Effector memory CD8-positive, alpha-beta T cell (primary cell): ENCODE measurements at regions not wholly inside any gene's neighbourhood (a gene's known extent, or its start where the extent isn't known, plus 50 kb on each side); places are given as distances from the start of the nearest gene placed in this dataset.

Source experiments
- ATAC-seq: fragments of 150-1000 bp; cut with Tn5 transposase; replicated peaks from 2 replicates; pipeline ENCODE4 v1.10.0; 2021; ENCODE audit warnings: mild to moderate bottlenecking, moderate library complexity
- DNase-seq, 3 experiments: peaks; one replicate each; pipeline ENCODE4 v3.0.0; 2021
- H3K27ac Mint-ChIP-seq, 2 donors: one replicate each; pipeline ENCODE4 v1.8.0; 2022; ENCODE audit warnings: mild to moderate bottlenecking in 2 of 2, mixed read lengths in 2 of 2, moderate library complexity in 2 of 2
- H3K27me3 Mint-ChIP-seq, 2 donors: one replicate each; pipeline ENCODE4 v1.8.0; 2022; ENCODE audit warnings: mixed read lengths in 2 of 2
- H3K36me3 Mint-ChIP-seq: one replicate; pipeline ENCODE4 v1.8.0; 2022; ENCODE audit warnings: mild to moderate bottlenecking, moderate library complexity, mixed read lengths; ENCODE audit not compliant: insufficient read depth
- H3K4me1 Mint-ChIP-seq, 2 donors: one replicate each; pipeline ENCODE4 v1.8.0; 2022; ENCODE audit warnings: low read depth in 2 of 2, mixed read lengths in 2 of 2
- H3K4me3 Mint-ChIP-seq, 2 donors: one replicate each; pipeline ENCODE4 v1.8.0; 2022; ENCODE audit warnings: mild to moderate bottlenecking in 2 of 2, mixed read lengths in 2 of 2, moderate library complexity in 2 of 2
- H3K9me3 Mint-ChIP-seq, 2 donors: one replicate each; pipeline ENCODE4 v1.8.0; 2022; ENCODE audit warnings: mixed read lengths in 2 of 2

DNA sequence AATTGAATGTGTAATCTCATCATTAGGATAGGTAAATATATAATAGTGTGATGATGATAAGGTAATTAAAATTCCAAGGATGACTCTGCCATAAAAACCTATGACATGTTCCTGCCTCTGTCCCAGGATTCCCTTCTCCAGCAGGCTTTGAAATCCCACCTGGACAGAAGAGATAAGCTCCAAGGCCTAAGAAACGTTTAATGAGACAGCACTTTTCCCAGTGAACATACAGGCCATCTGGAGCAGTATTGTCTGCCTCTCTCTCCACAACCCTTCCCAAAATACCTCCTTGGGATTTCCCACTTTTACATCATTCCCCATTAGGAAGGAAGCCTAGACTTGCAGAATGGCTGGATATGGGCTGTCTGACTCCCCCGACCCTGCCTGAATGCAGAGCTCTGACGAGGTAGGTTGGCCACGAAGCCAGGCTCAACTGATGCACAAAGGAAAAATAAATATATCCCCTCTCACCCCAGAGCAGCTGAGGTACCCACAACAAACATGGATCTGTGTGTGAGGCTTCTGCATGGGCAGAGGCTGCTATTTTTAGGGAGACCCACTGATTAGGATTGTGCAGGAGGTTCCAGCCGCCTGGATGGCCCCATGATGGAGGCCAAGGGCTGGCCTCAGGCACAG, 71.0 kb downstream of the TMPRSS5 start:
- DNase-seq, result no peak
- H3K4me1 Mint-ChIP-seq, result no peaks in the 10 kb centered on the region
- H3K27me3 Mint-ChIP-seq, result peaks cover 38 to 43% of the 10 kb centered on the region in 2 donors
- H3K9me3 Mint-ChIP-seq, result peaks cover 0 to 2% of the 10 kb centered on the region in 2 donors
- no peak for ATAC-seq
- no peaks in the 10 kb centered on the region for H3K36me3 Mint-ChIP-seq
- no peak overlapping the region for H3K27ac Mint-ChIP-seq
- no peak overlapping the region for H3K4me3 Mint-ChIP-seq

DNA sequence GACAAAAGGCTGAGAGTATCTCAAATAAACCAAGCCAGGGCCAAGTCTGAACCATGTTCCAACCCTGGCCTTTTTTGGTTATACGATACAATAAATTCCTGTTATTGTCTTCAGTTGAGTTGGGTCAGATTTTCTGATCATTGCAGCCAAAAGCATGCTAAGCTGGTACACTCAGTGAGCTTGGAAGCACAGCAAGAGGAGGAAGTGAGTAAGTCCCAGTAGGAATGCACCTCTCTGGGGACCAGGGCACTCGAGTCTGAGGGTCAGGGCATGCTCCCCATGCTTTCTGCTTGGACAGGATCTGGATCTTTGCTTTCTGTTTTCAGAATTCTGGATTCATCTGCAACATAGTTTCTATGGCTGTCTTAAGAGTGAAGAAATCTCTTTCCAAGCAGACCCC, 73.1 kb downstream of the TMPRSS5 start:
- no peak overlapping the region for H3K27ac Mint-ChIP-seq
- peaks cover 32 to 36% of the 10 kb centered on the region in 2 donors for H3K27me3 Mint-ChIP-seq
- H3K4me3 Mint-ChIP-seq, result no peak overlapping the region
- H3K36me3 Mint-ChIP-seq, result no peaks in the 10 kb centered on the region
- DNase-seq, result no peak
- no peak for ATAC-seq
- no peaks in the 10 kb centered on the region for H3K4me1 Mint-ChIP-seq
- H3K9me3 Mint-ChIP-seq, result peaks cover 0 to 2% of the 10 kb centered on the region in 2 donors

DNA sequence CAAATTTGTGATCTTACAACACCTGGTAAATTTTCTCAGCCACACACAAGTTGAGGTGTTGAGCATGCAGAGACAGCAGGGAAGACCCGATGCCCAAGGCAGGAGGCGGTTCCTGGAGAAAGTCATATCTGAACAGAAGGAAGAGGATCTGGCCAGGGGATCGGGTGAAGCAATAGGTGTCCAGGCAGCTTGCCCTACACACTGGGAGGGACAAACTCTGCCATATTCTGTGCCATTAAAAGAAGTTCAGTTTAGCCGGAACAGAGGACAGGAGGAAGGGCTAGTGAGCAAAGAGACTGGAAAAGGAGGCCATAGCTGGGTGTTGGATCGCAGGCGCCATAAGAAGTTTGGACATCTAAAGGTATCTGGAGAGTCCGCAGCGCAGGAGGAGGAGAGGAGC, 76.5 kb downstream of the TMPRSS5 start:
- Mint-ChIP-seq H3K4me1 (no peaks in the 10 kb centered on the region), H3K36me3 (no peaks in the 10 kb centered on the region), H3K27me3 (peaks cover 32 to 50% of the 10 kb centered on the region in 2 donors), H3K9me3 (no peaks in the 10 kb centered on the region), H3K4me3 (no peak overlapping the region), H3K27ac (no peak overlapping the region)
- ATAC-seq (no peak), DNase-seq (no peak)

DNA sequence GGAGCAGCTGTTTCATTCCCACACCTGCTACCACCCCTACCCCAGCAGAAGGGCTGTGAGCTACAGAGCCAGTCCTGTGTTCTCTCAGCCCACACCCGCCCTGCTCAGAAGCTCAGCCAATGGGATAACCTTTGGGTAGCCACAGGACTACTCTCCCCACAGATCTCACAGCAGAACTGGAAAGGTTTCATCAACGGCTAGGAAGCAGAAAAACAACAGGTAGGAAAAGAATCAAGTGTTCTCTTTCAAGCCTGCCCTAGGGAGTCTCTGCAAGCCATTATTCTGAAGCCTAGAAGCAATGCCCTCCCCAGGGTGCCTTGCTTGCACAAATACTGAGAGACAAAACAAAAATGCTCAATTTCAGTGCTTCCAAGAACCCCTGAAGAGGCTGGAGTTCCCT, 77.2 kb downstream of the TMPRSS5 start:
- no peak for ATAC-seq
- H3K4me3 Mint-ChIP-seq, result no peak overlapping the region
- DNase-seq, result no peak
- no peaks in the 10 kb centered on the region for H3K36me3 Mint-ChIP-seq
- no peaks in the 10 kb centered on the region for H3K9me3 Mint-ChIP-seq
- H3K4me1 Mint-ChIP-seq, result no peaks in the 10 kb centered on the region
- H3K27me3 Mint-ChIP-seq, result peaks cover 32 to 56% of the 10 kb centered on the region in 2 donors
- no peak overlapping the region for H3K27ac Mint-ChIP-seq

DNA sequence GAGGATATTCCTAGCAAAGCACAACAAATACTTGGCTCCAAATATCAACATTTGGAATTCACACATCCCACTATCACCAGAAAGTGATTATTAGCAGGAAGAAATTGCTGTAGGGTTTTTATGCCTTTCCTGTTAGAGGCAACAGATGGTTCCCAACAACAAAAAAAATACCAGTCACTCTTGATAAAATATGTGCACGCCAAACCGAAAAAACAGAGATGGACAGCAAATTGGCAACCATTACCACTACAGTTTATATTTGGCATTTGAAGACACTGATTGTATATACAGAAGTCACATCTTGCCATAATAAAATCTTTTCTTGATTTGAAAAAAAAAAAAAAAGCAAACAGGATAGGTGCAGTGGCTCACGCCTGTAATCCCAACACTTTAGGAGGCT, 78.2 kb downstream of the TMPRSS5 start:
- no peak for ATAC-seq
- Mint-ChIP-seq H3K36me3 (no peaks in the 10 kb centered on the region), H3K4me1 (no peaks in the 10 kb centered on the region), H3K4me3 (no peak overlapping the region), H3K27me3 (peaks cover 39 to 66% of the 10 kb centered on the region in 2 donors), H3K27ac (no peak overlapping the region), H3K9me3 (no peaks in the 10 kb centered on the region)
- DNase-seq, result no peak

DNA sequence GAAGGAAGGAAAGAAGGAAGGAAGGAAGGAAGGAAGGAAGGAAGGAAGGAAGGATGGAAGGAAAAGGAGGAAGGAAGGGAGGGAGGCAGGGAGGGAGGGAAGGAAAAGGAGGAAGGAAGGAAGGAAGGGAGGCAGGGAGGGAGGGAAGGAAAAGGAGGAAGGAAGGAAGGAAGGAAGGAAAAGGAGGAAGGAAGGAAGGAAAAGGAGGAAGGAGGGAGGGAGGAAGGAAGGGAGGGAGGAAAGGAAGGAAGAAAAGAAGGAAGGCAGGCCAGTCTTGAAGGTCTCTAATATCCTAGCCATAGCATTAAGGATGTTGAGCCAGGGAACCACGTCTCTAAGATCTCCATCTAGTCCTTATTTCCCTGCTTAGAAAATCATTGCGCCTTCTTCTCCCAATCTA, 78.8 kb downstream of the TMPRSS5 start:
- peaks cover 37 to 69% of the 10 kb centered on the region in 2 donors for H3K27me3 Mint-ChIP-seq
- DNase-seq (no peak), ATAC-seq (no peak)
- no peaks in the 10 kb centered on the region for H3K4me1 Mint-ChIP-seq
- H3K36me3 Mint-ChIP-seq, result no peaks in the 10 kb centered on the region
- no peaks in the 10 kb centered on the region for H3K9me3 Mint-ChIP-seq
- no peak overlapping the region for H3K27ac Mint-ChIP-seq
- H3K4me3 Mint-ChIP-seq, result no peak overlapping the region

DNA sequence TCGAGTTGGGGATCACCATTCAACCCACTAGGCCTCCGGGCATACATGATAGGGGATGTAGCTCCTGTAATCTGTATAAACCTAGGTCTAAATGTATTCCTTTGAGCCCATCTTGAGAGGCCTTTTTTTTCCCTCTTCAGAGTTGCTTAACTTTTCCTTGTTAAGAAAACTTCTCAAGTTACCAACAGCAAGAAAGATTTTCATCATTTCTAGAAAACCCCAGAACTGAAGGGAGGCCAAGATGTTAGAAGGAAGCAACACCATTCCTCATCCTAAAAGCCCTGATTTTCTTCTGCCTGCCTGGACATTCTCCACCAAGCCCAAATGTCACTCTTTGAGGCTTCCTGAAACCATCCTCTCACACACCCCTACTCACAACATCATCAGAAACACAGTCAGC, 79.4 kb downstream of the TMPRSS5 start:
- no peak for ATAC-seq
- H3K27ac Mint-ChIP-seq, result no peak overlapping the region
- no peaks in the 10 kb centered on the region for H3K9me3 Mint-ChIP-seq
- H3K36me3 Mint-ChIP-seq, result no peaks in the 10 kb centered on the region
- no peak overlapping the region for H3K4me3 Mint-ChIP-seq
- no peak for DNase-seq
- no peaks in the 10 kb centered on the region for H3K4me1 Mint-ChIP-seq
- peaks cover 31 to 63% of the 10 kb centered on the region in 2 donors for H3K27me3 Mint-ChIP-seq

DNA sequence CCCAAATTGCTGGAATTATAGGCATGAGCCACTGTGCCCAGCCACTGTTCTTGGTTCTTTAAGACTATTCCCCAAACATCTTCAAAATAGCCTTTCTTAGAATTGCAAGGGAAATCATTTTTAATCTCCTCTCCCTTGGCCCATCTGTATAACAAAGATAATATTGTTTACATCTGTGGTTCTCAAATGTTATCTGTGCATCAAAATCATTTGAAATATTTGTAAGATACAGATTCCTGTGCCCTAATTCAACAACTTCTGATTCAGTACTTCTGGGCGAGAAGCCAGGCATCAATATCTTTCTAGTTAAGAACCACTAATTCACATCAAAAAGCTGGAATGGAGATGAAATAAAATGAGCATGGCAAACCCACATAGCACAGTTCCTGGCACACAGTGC, 83.0 kb downstream of the TMPRSS5 start:
- H3K4me3 Mint-ChIP-seq, result no peak overlapping the region
- H3K4me1 Mint-ChIP-seq, result no peaks in the 10 kb centered on the region
- no peaks in the 10 kb centered on the region for H3K9me3 Mint-ChIP-seq
- DNase-seq (no peak), ATAC-seq (no peak)
- H3K36me3 Mint-ChIP-seq, result no peaks in the 10 kb centered on the region
- H3K27ac Mint-ChIP-seq, result no peak overlapping the region
- peaks cover 28 to 42% of the 10 kb centered on the region in 2 donors for H3K27me3 Mint-ChIP-seq

DNA sequence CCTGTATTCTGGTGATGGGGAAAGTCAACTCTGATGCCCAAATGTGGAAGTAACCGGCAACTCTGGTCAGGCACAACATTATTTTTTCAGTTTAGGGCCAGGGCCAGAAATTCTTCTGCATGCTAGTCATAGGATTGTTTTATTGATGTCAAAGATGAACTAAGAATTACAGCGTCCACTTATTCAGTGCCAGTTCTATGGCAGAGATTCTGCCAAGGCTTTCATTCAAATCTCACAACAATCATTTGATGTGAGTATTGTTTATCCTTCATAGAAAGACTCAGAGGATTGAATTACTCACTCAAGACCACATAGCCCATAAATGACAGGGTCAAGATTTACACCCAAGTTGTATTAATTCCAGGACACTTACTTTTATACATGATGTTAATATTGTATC, 87.7 kb downstream of the TMPRSS5 start:
- no peaks in the 10 kb centered on the region for H3K9me3 Mint-ChIP-seq
- no peaks in the 10 kb centered on the region for H3K4me1 Mint-ChIP-seq
- H3K27me3 Mint-ChIP-seq, result peaks cover 24 to 26% of the 10 kb centered on the region in 2 donors
- no peak for DNase-seq
- H3K4me3 Mint-ChIP-seq, result no peak overlapping the region
- H3K36me3 Mint-ChIP-seq, result no peaks in the 10 kb centered on the region
- no peak for ATAC-seq
- H3K27ac Mint-ChIP-seq, result no peak overlapping the region

DNA sequence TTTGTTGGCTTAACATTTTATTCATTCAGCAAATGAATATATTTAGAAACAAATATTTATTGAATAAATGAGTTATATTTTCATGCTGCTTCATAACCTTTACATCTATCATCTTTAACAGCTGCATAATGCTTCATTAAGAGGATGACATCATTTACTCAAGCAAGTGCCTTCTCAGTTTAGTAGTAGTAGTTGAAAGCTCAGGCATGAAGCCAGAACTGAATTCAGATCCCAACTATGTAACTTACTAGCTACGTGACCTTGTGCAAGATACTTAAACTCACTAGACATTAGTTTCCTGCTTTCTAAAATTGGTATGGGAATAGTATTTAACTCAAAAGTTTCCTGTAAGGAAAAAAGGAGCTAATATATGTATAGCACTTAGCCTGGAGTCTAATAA, 90.3 kb downstream of the TMPRSS5 start:
- Mint-ChIP-seq H3K4me1 (no peaks in the 10 kb centered on the region), H3K27ac (no peak overlapping the region), H3K4me3 (no peak overlapping the region), H3K27me3 (peaks cover 15 to 19% of the 10 kb centered on the region in 2 donors), H3K9me3 (no peaks in the 10 kb centered on the region), H3K36me3 (no peaks in the 10 kb centered on the region)
- ATAC-seq (no peak), DNase-seq (no peak)

DNA sequence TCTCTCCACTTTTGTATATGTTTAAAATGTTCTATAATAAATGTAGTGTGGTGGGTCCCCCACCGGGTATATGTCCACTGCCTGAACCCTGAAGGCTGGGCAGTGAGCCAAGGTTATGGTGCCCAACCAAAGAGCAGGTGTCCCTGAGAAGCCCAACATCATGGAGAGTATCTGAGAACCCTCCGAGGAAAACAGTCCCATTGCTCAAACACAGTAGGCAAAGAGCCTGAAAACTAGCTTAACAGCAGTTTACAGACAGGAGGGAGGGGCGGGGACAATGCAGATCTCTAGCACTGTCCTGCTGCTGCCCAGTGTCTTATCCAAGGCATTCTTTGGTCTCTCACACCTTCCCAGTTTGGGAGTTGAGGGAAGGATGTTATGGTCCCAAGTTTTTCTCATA, 91.0 kb downstream of the TMPRSS5 start:
- Mint-ChIP-seq H3K36me3 (no peaks in the 10 kb centered on the region), H3K27me3 (peaks cover 15 to 19% of the 10 kb centered on the region in 2 donors), H3K4me3 (no peak overlapping the region), H3K9me3 (no peaks in the 10 kb centered on the region), H3K27ac (no peak overlapping the region), H3K4me1 (no peaks in the 10 kb centered on the region)
- ATAC-seq (no peak), DNase-seq (no peak)

DNA sequence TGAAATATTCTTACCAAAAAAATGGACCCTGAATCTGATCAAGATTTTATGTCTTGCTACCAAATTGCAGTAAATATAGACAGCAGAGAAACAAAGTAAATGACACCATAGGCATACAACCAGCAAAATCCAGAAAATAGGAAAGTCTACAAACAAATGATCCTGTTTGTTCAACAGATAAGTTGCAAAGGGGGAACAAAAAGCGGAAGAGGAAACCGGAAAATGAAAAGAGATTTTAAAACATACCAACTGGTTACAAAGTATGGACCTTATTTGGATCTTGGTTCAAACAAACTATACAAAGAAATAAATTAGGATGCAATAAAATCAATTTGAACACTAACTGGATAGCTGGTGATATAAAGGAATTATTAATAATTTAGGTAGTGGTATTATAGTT, 92.0 kb downstream of the TMPRSS5 start:
- H3K27ac Mint-ChIP-seq, result no peak overlapping the region
- no peak overlapping the region for H3K4me3 Mint-ChIP-seq
- ATAC-seq, result no peak
- H3K9me3 Mint-ChIP-seq, result no peaks in the 10 kb centered on the region
- no peak for DNase-seq
- no peaks in the 10 kb centered on the region for H3K36me3 Mint-ChIP-seq
- H3K4me1 Mint-ChIP-seq, result no peaks in the 10 kb centered on the region
- H3K27me3 Mint-ChIP-seq, result peaks cover 10 to 19% of the 10 kb centered on the region in 2 donors

DNA sequence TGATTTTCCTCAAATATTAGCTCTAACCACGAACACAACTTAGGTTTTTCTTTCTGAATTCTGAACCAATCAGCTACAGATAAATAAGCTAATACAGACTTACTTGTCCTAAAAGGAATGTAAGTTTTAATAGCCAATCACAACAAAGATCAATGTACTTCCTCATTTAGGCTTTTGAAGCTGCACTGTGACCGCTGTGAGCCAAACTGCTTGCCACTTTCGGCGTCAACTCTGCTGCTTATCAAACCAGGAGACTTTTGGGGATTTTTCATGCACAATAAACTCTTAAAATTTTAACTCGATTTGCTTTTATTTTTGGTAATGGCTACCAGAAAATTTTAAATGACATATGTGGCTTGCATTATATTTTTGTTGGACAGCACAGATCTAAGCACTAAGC, 92.5 kb downstream of the TMPRSS5 start:
- Mint-ChIP-seq H3K9me3 (no peaks in the 10 kb centered on the region), H3K4me1 (no peaks in the 10 kb centered on the region), H3K27me3 (peaks cover 10 to 19% of the 10 kb centered on the region in 2 donors), H3K36me3 (no peaks in the 10 kb centered on the region), H3K27ac (no peak overlapping the region), H3K4me3 (no peak overlapping the region)
- DNase-seq, result no peak
- ATAC-seq, result no peak

DNA sequence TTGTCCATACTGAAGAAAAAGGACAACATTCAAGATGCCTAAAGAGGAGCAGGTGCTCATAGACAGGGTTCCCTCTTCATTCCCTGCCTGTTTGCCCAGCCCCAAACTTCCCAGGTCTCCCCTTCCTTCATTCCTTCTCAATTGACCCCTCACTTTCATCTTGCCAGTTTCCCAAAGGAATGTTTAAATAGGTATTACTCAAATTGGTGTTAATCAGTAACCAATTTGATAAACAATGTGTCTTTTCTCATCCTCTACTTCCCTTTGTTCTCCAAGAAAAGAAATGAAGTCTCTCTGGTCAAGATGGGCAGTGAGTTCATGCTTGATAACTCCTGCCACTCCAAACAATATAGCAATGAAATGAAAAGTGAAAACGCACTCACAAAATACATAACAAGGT, 101.9 kb downstream of the TMPRSS5 start:
- no peak for ATAC-seq
- peaks cover 0 to 2% of the 10 kb centered on the region in 2 donors for H3K9me3 Mint-ChIP-seq
- DNase-seq, result no peak
- no peaks in the 10 kb centered on the region for H3K4me1 Mint-ChIP-seq
- H3K27ac Mint-ChIP-seq, result no peak overlapping the region
- H3K4me3 Mint-ChIP-seq, result no peak overlapping the region
- H3K36me3 Mint-ChIP-seq, result no peaks in the 10 kb centered on the region
- H3K27me3 Mint-ChIP-seq, result peaks cover 14 to 37% of the 10 kb centered on the region in 2 donors
